GM12878 (cell line): ENCODE measurements at regions not wholly inside any gene's neighbourhood (a gene's known extent, or its start where the extent isn't known, plus 50 kb on each side); places are given as distances from the start of the nearest gene placed in this dataset.

Experiments
- ATAC-seq: fragments of 200-7000 bp; cut with Tn5 transposase; 3 replicates; pipeline ENCODE4 v1.9.1; 2020; ENCODE audit warnings: mild to moderate bottlenecking, moderate library complexity
- BruUV-seq: library from RNA; stranded (reverse); fragments of 400-500 nt; replicated peaks from 2 replicates; lab custom pipeline; 2021; lab: Mats Ljungman, UMichigan
- CTCF ChIA-PET: fragments of 300-600 bp; sonication (Branson Sonifier 250); formaldehyde crosslinking; extraction: SDS; loops from one replicate; lab custom pipeline; 2021; ENCODE audit warnings: inconsistent platforms; lab: Yijun Ruan, JAX
- POLR2A ChIA-PET: fragments of 350-600 bp; formaldehyde crosslinking; extraction: SDS; loops from one replicate; lab custom pipeline; 2021; ENCODE audit warnings: inconsistent platforms; lab: Charles Lee
- RAD21 ChIA-PET: fragments of 300-600 bp; sonication (Branson Sonifier 250); formaldehyde crosslinking; loops from one replicate; lab custom pipeline; 2023; ENCODE audit warnings: antibody characterized with exemption; ENCODE audit not compliant: unreplicated experiment; lab: Charles Lee
- SMC1A ChIA-PET: fragments of 300-600 bp; sonication (Branson Sonifier 250); formaldehyde crosslinking; loops from one replicate; lab custom pipeline; 2023; ENCODE audit not compliant: unreplicated experiment, uncharacterized antibody; lab: Charles Lee
- DNase-seq: peaks from one replicate; pipeline ENCODE4 v3.0.0-alpha.2; 2011; ENCODE audit warnings: low read depth, low spot score
- FAIRE-seq: peaks from 3 replicates; lab custom pipeline; 2011; peaks lifted over from hg19 to GRCh38; lab: Jason Lieb, UNC
- H2AFZ ChIP-seq: 2 replicates; pipeline ENCODE4 v1.6.0; 2011; ENCODE audit warnings: low read depth, low read length, control low read depth; ENCODE audit not compliant: control insufficient read depth
- H3K27ac ChIP-seq: 2 replicates; pipeline ENCODE4 v1.5.1; 2011; ENCODE audit warnings: control low read depth; ENCODE audit not compliant: control insufficient read depth, insufficient read depth
- H3K27me3 ChIP-seq, 2 experiments: replicated peaks in 1 of 2; 2 replicates each; pipeline versions ENCODE4 v1.6.0 to v1.6.1; 2011; ENCODE audit warnings: low read length in 1 of 2; ENCODE audit not compliant: control insufficient read depth in 2 of 2, insufficient read depth in 2 of 2
- H3K36me3 ChIP-seq, 2 experiments: 2 replicates each; pipeline ENCODE4 v1.5.1; 2011; ENCODE audit warnings: low read length in 1 of 2; ENCODE audit not compliant: control insufficient read depth in 2 of 2, insufficient read depth in 2 of 2
- H3K4me1 ChIP-seq: 2 replicates; pipeline ENCODE4 v1.6.1; 2011; ENCODE audit warnings: mild to moderate bottlenecking, low read length, moderate library complexity, mixed read lengths; ENCODE audit not compliant: control insufficient read depth, insufficient read depth
- H3K4me2 ChIP-seq: 2 replicates; pipeline ENCODE4 v1.6.0; 2011; ENCODE audit warnings: control low read depth; ENCODE audit not compliant: control insufficient read depth, insufficient read depth
- H3K4me3 ChIP-seq: fragments of 200-600 bp; sonication (generic); 2 replicates; pipeline ENCODE4 v1.5.1; 2016
- H3K79me2 ChIP-seq: 2 replicates; pipeline ENCODE4 v1.6.0; 2011; ENCODE audit warnings: low read length; ENCODE audit not compliant: control insufficient read depth, insufficient read depth
- H3K9ac ChIP-seq: 2 replicates; pipeline ENCODE4 v1.8.0; 2011; ENCODE audit warnings: low read length, control low read depth, mixed read lengths; ENCODE audit not compliant: control insufficient read depth, insufficient read depth
- H3K9me3 ChIP-seq: replicated peaks from 3 replicates; pipeline ENCODE4 v1.5.1; 2011; ENCODE audit warnings: mild to moderate bottlenecking, low read length; ENCODE audit not compliant: control insufficient read depth, insufficient read depth
- H4K20me1 ChIP-seq: 2 replicates; pipeline ENCODE4 v1.6.0; 2011; ENCODE audit not compliant: control insufficient read depth, insufficient read depth
- CBX5 ChIP-seq: sonication (generic); IDR thresholded peaks from 2 replicates; pipeline ENCODE4 v1.6.1; 2016; ENCODE audit warnings: low read depth, moderate library complexity, mild to moderate bottlenecking, inconsistent platforms
- ESRRA ChIP-seq: IDR thresholded peaks from 2 replicates; pipeline ENCODE4 v1.6.1; 2012; ENCODE audit warnings: mild to moderate bottlenecking, low read length, improper control_type of control experiment
- FOXK2 ChIP-seq: fragments of 450-650 bp; IDR thresholded peaks from 2 replicates; pipeline ENCODE4 v1.6.1; 2017; ENCODE audit warnings: mild to moderate bottlenecking, moderate library complexity
- FOXM1 ChIP-seq: IDR thresholded peaks from 2 replicates; pipeline ENCODE4 v1.6.1; 2012; ENCODE audit warnings: low read depth, mild to moderate bottlenecking, inconsistent platforms, low read length, moderate library complexity
- MYC ChIP-seq: IDR thresholded peaks from 2 replicates; pipeline ENCODE4 v1.6.1; 2011; ENCODE audit warnings: mild to moderate bottlenecking, low read length, moderate library complexity, inconsistent platforms; ENCODE audit not compliant: insufficient read depth, insufficient replicate concordance, insufficient read length, severe bottlenecking
- SMARCA5 ChIP-seq: fragments of 450-650 bp; IDR thresholded peaks from 2 replicates; pipeline ENCODE4 v1.6.1; 2017; ENCODE audit warnings: mild to moderate bottlenecking
- ZBTB33 ChIP-seq: fragments of 450-650 bp; IDR thresholded peaks from 2 replicates; pipeline ENCODE4 v1.6.1; 2017; ENCODE audit warnings: mild to moderate bottlenecking
- ZNF592 ChIP-seq: fragments of 450-650 bp; IDR thresholded peaks from 2 replicates; pipeline ENCODE4 v1.6.1; 2017; ENCODE audit warnings: mild to moderate bottlenecking, moderate library complexity
- ZSCAN29 ChIP-seq: fragments of 450-650 bp; IDR thresholded peaks from 2 replicates; pipeline ENCODE4 v1.6.1; 2017; ENCODE audit warnings: mild to moderate bottlenecking, moderate library complexity
- WGBS: methylation state at CpG from one replicate; pipeline ENCODE4 v1.1.6; 2016; ENCODE audit warnings: low lambda C conversion rate; ENCODE audit not compliant: insufficient replicate concordance, insufficient coverage; ENCODE audit errors: missing lambda C conversion rate; 5-methylcytosine and 5-hydroxymethylcytosine counted together
- in situ Hi-C: fragments of 300-500 bp; cut with MboI; formaldehyde crosslinking; loops from 9 replicates; pipeline ENCODE4 v1.14.3; 2018; ENCODE audit warnings: mixed read lengths
- intact Hi-C: fragments of 100-400 bp; cut with micrococcal nuclease; formaldehyde crosslinking; loops from one replicate; pipeline ENCODE4 v1.14.2; 2022; ENCODE audit not compliant: unreplicated experiment

- FAIRE-seq: no peak
- H2AFZ ChIP-seq: no peak overlapping the region
- H3K27ac ChIP-seq: no peak overlapping the region
These were observed 362.5 kb downstream of the RAB38 start for GRCh38 chr11:87812571-87813365.

More at GRCh38 chr11:87812571-87813365, 362.5 kb downstream of the RAB38 start:
- H3K4me3 ChIP-seq: no peak overlapping the region
- RAD21 ChIA-PET: no interaction called here
- H3K4me2 ChIP-seq: no peak overlapping the region
- no TSS peak for BruUV-seq
- CTCF ChIA-PET: no interaction called here
- no peak overlapping the region for H3K9ac ChIP-seq
- no peak for TF ChIP-seq CBX5
- TF ChIP-seq ESRRA: no peak
- no peak for TF ChIP-seq ZNF592
- no peak for TF ChIP-seq FOXM1
- TF ChIP-seq MYC: no peak
- TF ChIP-seq ZSCAN29: no peak
- no peak for TF ChIP-seq ZBTB33
- TF ChIP-seq FOXK2: no peak
- no peak for TF ChIP-seq SMARCA5
- H4K20me1 ChIP-seq: no peaks in the 10 kb centered on the region
- intact Hi-C loops: no loop called here
- no peaks in the 10 kb centered on the region for H3K27me3 ChIP-seq
- no peak for ATAC-seq
- H3K4me1 ChIP-seq: no peaks in the 10 kb centered on the region
- POLR2A ChIA-PET: no interaction called here
- SMC1A ChIA-PET: no interaction called here
- H3K79me2 ChIP-seq: no peaks in the 10 kb centered on the region
- no peak for DNase-seq
- in situ Hi-C loops: no loop called here
- H3K36me3 ChIP-seq: no peaks in the 10 kb centered on the region
- WGBS: 49% methylated on average over 10 of the region's 10 CpGs
- H3K9me3 ChIP-seq: no peaks in the 10 kb centered on the region
